ENCODE measurements at regions not wholly inside any gene's neighbourhood (a gene's known extent, or its start where the extent isn't known, plus 50 kb on each side); places are given as distances from the start of the nearest gene placed in this dataset.
"Not testable (repeated sequence)": the region's sequence is repeated elsewhere in the genome, so short reads cannot be mapped to it uniquely, and the experiment has no call there.

DNA sequence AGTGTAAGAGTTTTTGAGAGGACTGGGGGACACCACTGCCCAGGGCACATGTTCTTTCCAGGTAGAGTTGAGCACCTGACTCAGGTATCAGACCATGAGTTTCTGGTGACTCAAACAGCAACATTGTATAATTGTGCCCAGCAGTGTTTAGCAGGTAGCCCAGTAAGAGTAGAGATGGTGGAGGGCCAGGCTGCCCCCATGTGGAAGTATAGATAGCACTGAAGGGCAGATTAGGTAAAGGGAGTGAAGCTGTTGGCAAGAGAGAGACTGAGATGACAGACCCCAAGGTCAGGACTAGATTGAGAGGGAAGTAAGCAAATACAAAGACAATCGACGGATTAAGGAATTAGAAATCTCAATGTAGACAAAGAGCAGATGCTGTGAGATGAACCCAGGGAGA is 74.6 kb downstream of the TRIM42 start:
- no peak for DNase-seq

DNA sequence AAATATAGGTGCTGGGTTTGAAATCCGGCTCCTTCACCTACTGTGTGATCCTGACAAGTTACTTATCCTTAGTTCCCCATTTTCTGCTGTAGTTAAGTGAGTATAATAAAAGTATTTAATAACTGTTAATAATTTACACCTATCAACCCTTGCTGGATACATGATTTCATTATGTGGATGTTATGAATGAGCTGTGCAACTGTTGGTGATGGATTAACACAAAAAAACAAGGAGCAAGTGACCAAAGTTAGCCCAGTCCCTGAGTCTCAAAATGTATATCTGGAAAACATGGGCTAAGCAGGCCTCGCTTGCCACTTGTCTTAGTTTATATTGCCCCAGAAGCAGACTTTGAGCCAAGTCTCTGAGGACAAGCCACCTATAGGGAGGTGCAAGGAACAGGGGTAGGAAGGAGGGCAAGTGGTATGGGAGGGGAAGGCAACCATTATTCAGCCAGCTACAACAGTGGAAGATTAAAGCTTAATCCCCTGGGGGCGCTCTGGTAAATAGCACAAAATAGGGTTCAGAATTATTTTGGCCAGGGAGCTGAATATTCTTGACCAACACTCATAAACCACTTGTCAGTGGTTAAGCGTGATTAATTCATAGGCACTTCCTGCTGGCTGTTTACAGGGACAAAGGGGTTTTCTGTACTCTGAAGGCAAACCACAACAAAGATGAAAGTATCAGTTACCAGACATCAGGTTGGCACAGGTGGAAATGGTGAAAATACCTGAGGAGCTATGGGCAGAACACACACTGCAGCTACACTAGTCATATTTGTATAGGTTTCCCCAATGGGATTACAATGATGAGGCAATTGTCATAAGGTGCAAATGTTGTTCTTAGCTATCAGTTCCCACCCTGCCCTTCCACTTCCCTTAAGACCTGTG is 76.2 kb downstream of the TRIM42 start:
- peak in 1 of 3 donors; percentile 11 for DNase-seq

DNA sequence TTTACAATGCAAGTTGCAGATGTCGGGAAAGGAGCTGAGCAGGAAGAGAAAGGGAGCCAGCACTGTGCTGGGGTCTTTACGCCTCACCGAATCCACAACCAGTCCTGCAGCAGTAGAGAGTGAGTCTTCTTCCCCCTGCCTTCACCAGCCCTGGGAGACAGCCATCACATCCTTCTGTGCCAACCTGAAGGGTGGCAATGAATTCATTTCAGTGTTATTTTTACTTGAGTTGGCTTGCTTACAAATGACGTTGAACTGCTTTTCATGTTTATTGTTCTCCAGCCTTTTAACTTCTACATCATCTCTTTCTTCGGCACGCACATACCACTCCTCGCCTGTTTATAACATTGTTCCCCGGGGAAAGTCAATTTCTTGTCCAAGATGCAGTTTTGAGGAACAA is 77.1 kb downstream of the TRIM42 start:
- no peak for DNase-seq

DNA sequence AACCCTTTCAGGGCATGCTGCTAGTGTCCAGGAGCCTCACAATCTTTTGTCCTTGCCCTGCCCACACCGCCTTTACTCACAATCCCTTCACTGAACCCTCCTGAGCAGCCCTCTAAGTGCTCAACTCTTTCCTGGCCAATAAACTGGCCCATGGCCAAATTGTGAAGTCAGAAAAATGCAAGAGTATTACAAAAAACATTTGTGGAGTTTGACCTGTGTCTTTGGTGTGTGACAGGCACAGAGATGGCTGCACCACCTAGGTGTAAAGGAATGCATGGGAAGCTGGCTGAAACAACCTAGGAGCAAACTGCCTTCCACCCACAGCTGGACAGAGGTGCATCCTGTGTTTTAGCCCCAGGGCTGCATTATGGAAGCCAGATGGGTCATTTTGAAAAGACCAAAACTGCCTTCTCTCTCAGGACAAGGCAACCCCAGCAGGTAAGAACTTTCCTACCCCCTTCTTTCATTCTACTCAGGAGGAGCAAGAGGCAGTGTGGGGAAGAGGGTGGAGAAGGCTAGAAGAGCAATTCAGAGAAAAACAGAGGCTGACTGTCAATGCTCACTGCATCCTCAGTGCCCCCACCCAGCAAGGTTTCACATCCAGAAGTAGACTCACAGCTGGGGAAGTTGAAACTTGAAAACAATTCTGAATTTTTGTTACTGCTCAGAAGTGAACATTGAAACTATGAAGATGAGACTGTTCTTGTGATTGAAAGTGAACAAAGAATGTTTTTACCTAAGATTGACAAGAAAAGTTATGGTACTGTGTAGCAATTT is 78.6 kb downstream of the TRIM42 start:
- no peak for DNase-seq

DNA sequence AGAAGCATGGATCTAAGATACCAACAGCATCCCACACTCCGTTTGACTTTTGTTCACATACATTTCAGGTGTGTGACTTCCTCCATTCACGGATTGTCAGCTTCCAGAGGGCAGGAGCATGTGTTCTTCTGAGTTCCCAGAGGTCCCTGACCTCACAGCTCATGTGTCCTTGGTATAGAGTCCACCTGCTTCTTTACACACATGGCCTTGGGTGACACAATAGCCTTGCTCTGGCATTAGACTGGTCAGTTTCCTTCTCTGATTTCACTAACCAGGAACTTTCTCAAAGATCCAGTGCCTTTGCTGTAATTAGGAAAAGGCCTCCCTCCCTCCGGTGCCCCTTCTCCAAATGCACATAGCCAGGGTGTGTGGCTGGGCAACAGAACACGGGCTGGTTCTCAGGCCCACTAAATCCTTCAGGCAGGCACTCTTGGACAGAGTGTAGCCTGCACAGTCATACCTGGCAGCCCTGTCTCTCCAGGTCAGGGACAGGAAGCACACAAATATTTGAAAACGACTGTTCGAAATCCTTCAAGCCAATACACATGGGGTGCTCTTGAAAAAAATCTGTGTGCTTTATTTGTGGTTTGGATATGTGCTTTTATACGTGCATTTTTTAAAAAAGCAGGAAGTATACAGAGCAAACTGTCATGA is 81.1 kb downstream of the TRIM42 start:
- no peak for DNase-seq

DNA sequence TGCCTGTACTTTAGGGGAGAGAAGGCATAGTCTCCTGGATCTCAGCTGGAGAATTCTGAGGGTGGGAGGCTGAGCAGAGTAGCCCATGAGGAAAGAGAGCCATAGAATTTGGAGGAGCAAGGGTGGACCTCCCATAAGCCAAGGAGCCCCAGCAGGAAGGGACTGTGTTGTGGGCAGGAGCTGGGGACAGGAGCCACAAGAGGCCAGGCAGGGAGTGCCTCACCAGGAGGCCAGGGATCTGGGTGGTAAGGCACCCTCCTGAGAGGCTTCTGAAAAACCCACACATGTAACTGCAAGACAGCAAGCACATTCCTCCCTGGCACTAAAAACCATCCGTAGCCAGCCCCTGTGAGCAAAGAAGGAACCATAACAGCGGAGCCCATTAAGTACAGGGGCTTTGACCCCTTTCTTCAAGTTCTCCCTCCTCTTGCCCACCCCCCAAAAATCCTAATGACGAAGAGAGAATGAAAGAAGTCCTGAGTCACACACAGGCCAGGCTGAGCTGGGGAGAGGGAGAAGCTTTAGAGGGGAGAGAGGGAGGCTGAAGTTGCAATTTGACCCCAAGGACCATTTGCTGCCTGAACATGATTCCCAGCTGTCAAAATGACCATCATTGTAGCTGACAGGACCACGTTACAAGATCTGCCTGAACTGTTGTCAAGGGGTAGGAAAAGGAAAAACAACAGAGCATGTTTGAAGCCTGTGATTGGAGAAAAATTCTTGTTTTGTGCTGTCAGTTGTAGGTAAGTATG is 82.6 kb downstream of the TRIM42 start:
- DNase-seq: no peak

DNA sequence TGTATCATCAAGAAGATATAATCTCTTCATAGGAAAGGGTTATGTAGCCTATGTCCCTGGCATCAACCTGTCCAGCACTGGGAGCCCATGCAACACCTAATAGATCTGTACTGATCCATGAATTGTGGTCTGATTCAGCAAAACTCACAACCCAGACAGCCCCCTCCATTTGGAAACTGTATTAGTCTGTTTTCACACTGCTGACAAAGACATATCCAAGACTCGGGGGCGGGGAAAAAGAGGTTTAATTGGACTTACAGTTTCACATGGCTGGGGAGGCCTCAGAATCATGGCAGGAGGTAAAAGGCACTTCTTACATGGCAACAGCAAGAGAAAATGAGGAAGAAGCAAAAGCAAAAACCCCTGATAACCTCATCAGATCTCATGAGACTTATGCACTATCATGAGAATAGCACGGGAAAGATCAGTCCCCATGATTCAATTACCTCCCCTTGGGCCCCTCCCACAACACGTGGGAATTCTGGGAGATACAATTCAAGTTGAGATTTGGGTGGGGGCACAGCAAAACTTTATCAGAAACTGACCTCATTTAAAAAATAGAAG is 83.3 kb downstream of the TRIM42 start:
- DNase-seq: peak; percentile 34 to 65 (median 52)

DNA sequence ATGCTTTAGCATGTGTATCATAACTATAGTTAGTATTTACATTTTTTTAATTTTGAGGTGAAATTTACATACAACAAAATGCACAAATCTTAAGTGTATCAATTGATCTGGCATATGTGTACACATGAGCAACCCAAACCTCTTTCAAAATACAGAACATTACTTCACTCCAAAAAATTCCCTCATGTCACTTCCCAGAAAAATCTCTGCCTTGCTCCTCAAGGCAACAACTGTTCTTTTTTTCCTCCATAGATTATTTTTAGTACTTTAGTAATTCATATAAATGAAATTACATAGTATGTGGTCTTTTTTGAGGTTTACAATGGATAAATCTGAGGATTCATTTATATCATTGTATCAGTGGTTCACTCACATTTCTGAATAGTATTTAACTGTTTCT is 84.9 kb downstream of the TRIM42 start:
- peak in 2 of 3 donors; percentile 32 to 34 for DNase-seq

DNA sequence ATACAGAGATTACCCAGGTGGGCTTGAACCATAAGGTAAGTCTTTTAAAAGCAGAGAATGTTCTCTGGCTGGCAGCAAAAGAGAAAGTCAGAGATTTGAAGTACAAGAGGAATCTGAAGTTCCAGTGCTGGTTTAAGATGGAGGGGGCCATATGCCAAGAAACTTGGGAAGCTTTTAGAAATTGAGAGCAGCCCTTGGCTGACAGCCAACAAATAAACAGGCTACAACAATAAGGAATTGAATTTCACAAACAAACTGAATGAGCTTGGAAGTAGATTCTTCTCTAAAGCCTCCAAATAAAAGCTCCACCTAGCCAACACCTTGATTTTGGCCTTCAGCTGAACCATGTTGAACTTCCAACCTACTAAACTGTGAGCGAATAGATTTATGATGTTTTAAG is 85.7 kb downstream of the TRIM42 start:
- DNase-seq: no peak

DNA sequence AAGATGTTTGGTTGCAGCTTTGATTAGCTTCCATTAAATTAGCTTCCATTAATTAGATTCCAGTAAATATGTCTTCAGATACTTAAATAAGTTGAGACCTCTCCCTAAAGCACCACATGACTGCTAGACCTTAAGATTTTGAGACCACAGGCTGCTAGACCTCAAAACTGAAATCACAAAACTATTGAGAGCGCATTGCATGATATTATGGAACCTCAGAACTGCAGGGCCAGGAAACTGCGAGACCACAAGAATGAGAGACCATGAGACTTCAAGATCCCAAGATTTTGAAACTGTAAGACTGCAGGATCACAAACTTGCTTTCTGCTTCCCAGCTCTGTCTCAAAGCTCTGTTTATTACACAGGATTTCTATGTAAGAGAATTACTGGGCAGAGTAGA is 87.4 kb downstream of the TRIM42 start:
- no peak for DNase-seq

DNA sequence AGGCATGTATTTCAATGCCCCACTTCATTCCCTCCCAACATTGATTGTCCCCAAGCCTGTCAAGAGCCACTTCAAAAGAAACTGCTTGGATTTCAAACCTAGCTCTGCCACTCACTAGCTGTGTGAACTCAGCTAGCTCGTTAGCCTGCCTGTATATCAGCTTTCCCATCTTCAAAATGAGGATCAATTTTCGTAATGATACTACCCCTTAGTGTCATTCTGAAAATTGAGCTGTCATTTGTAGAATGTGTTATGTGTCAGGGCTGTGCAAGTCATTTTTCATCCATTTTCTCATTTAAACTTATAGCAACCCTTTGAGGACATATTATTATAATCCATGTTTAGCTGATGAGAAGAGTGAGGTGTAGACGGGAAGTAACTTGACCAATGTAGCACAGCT is 88.6 kb downstream of the TRIM42 start:
- no peak for DNase-seq

DNA sequence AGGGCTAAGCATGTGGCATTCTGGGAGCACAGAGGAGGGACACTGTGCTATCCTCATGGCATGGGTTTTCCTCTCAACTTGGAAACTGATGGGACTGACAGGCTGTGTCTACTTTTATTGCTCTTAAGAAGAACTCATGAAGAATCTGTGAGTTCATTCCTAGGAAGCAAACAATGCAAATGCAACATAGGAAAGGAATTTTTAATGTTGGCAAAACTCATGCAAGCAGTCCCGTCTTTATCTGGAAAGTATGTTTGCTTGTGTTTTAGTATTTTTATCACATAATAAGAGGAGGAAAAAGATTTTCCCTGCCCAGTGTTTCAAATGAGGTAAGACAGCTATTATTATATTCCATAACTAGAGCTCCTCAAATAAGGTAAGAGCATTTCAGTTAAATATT is 89.7 kb downstream of the TRIM42 start:
- DNase-seq: no peak

DNA sequence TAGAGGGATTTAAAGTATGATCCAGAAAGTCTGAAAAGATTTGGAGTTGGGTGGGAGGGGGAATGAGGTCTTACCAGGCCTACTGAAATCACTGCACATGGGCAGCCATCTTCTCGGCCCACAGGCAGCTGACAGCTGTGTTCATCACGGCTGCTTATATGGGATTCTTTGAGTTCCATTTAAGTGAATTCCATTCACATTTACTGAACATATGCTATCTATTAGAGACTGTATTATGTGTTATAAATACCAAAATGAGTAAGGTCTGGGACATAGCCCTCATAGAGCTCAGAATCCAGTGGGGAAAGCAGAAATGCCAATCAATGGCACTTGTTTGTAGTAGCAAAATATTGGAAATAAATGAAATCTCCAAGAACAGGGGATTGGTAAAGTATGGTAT is 91.1 kb downstream of the TRIM42 start:
- no peak for DNase-seq

DNA sequence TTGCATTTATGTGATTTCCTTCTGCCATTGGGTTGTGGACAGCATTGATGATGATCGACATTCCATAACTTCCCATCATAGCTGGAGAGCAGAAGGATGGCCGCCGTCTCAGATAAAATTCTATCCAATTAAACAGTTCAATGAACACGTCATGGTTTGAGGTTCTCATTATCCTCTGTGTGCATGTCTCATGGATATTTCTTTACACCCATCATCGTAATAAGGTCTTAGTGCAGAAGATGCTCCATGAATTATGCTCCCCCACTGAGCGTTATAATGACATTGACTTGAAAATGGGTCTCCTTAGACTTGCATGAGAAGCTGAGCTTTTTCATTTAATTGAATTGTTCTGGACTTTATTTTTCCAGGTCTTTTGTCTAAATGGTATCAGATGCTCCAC is 92.1 kb downstream of the TRIM42 start:
- no peak for DNase-seq

DNA sequence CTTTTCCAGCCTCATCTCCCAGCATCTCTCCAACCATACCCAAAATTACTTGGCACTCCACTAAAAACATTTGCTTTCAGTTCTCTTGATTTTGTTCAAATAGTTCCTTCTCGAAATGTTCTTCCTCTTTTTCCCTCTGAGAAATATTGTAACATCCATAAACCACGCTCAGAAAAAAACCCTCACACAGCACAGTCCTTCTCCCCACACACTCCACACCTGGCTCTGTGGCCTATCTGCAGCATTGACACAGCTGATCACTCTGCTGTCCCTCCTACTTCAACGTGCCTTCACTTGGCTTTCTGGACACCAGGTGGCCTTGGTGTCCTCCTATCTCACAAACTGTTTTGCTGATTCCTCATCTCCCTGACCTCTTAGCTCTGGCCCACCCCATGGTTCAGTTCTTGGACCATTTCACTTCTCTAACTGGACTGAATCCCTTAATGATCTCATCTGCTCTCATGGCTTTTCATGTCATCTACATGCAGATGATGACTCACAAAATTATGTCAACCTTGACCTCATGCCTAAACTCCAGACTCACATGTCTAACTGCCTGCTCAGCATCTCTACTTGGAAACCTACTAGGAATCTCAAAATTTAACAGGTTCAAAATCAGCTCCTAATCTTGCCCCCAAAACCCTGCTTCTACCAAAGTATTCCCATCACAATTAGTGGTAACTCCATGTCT is 93.3 kb downstream of the TRIM42 start:
- peak; percentile 40 to 74 (median 73) for DNase-seq

DNA sequence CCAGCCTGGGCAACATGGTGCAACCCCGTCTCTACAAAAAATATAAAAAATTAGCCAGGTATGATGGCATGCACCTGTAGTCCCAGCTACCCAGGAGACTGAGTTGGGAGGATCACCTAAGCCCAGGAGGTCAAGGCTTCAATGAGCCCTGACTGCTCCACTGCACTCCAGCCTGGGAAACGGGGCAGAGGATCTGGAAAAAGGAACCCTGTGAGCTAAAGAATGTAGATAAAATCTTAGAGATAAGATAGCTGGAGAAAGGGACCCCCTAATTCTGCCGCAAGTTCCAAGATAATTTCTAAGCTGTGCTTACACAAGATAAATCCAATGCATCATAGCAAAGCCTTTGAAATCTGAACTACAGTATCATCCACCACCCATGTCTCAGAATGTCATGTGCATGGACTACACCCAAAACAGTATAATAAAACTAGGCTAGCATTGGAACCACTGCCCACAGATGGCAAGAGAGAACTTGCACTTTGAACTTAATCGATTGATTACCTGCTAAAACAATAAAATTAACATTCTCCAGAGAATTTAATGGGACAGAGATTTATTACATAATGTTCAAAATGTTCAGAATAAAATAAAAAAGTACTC is 99.9 kb downstream of the TRIM42 start:
- no peak for DNase-seq

DNA sequence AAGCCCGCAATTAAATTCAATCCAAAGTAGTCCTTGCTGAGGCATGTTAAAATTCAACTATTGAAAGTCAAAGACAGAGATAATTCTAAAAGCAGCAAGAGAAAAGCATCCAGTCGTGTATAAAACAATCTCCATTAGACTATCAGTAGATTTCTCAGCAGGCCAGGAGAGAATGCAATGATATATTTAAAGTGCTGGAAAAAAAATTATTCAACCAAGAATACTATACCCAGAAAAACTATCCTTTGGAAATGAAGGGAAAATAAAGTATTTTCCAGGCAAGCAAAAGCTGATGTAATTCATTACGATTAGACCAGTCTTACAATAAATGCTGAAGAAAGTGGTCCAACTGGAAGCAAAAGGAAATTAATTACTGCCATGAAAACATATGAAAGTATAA is 113.5 kb downstream of the TRIM42 start:
- no peak for DNase-seq

DNA sequence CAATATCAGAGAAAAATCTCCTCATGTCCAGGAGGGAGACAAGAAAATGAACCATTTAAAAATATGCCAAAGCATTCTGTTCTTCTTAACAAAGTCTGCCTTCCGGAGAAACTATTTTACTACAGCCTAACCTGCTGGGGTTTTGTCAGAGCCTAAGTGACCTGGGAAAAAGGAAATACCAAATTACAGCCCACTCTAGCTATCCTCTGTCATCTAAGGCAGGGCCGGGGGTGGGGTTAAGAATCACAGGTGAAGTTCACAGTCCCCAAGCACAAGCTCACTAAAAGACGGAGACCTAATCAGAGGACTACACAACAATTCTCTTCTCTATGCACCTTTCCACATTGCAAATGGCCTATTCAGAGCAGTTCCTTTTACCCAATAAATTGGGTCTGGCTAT is 116.6 kb downstream of the TRIM42 start:
- DNase-seq: no peak

DNA sequence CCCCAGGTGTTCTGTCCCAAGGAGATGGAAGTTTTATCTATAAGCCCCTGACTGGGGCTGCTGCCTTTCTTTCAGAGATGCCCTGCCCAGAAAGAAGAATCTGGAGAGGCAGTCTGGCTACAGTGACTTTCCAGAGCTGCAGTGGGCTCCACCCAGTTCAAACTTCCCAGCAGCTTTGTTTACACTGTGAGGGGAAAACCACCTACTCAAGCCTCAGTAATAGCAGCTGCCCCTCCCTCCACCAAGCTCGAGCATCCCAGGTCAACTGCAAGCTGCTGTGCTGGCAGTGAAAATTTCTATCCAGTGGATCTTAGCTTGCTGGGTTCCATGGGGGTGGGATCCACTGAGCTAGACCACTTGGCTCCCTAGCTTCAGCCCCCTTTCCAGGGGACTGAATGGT is 125.0 kb downstream of the TRIM42 start:
- DNase-seq: not testable (repeated sequence)

DNA sequence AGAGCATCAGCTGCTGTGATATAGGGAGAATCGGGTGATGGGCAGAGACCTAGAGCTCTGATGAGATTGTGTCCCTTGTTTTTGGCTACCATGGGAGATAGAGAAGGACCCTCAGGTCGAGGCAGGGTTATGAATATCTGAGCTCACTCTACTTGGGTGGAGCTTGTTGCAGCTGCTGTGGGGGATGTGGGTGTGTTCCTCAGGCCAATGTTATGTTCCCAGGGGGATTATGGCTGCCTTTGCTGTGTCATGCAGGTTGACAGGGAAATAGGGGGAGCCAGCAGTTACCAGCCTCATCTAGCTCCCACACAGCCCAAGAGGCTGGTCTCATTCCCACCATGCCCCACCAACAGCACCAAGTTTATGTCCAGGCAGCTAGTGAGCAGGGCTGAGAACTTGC is 131.5 kb downstream of the TRIM42 start:
- DNase-seq: no peak
